Upper lobe of left lung (tissue), 4 donors: ENCODE measurements at regions not wholly inside any gene's neighbourhood (a gene's known extent, or its start where the extent isn't known, plus 50 kb on each side); places are given as distances from the start of the nearest gene placed in this dataset.

ENCODE experiments used
- CTCF ChIP-seq, 6 experiments: fragments of 450-650 bp in 4 of 6; fragments of 200-600 bp in 2 of 6; sonication (generic) in 2 of 6; IDR thresholded peaks; one replicate each; pipeline ENCODE4 v1.5.1; 2016 to 2019; ENCODE audit warnings: antibody characterized with exemption in 6 of 6
- EP300 ChIP-seq, 4 donors: sonication (generic); formaldehyde crosslinking; IDR thresholded peaks; one replicate each; pipeline ENCODE4 v1.5.1; 2017; ENCODE audit warnings: antibody characterized with exemption in 4 of 4, control low read depth in 2 of 4
- POLR2A ChIP-seq, 4 donors: fragments of 450-650 bp; IDR thresholded peaks; one replicate each; pipeline ENCODE4 v1.5.1; 2016 to 2017; ENCODE audit warnings: antibody characterized with exemption in 4 of 4, mild to moderate bottlenecking in 2 of 4
- POLR2AphosphoS5 ChIP-seq, 2 donors: sonication (generic); formaldehyde crosslinking; IDR thresholded peaks; one replicate each; pipeline ENCODE4 v1.5.1; 2017; ENCODE audit warnings: antibody characterized with exemption in 2 of 2

- no peak for TF ChIP-seq CTCF (IDR thresholded peaks at IDR 0.05)
- no peak for TF ChIP-seq POLR2AphosphoS5 (IDR thresholded peaks at IDR 0.05)
- TF ChIP-seq POLR2A (IDR thresholded peaks at IDR 0.05): no peak
- TF ChIP-seq EP300 (IDR thresholded peaks at IDR 0.05): no peak
Observed at GRCh38 chr14:87566991-87567390, 426.0 kb downstream of the GALC start.
